Gastrocnemius medialis (tissue), 4 donors: ENCODE measurements at regions not wholly inside any gene's neighbourhood (a gene's known extent, or its start where the extent isn't known, plus 50 kb on each side); places are given as distances from the start of the nearest gene placed in this dataset.

Source experiments
- ATAC-seq, 2 donors: fragments of 150-250 bp; one replicate each; pipeline ENCODE4 v1.9.1; 2016
- DNase-seq, 2 donors: peaks; one replicate each; pipeline ENCODE4 v3.0.0-alpha.2; 2019
- H3K27ac ChIP-seq, 4 donors: fragments of 200-600 bp; sonication (generic); 1 replicate in 1 of 4; 2 replicates in 3 of 4; pipeline ENCODE4 v1.5.1; 2016 to 2018; ENCODE audit warnings: mild to moderate bottlenecking in 2 of 4, moderate library complexity in 1 of 4
- H3K27me3 ChIP-seq, 3 donors: fragments of 200-600 bp; sonication (generic) in 2 of 3; 1 replicate in 1 of 3; 2 replicates in 2 of 3; pipeline versions ENCODE4 v1.5.1 to v1.6.0; 2016 to 2019; ENCODE audit warnings: mild to moderate bottlenecking in 1 of 3, moderate library complexity in 1 of 3
- H3K36me3 ChIP-seq, 2 donors: fragments of 200-600 bp; sonication (generic) in 1 of 2; one replicate each; pipeline ENCODE4 v1.5.1; 2017 to 2018
- H3K4me1 ChIP-seq, 2 donors: fragments of 200-600 bp; sonication (generic) in 1 of 2; one replicate each; pipeline ENCODE4 v1.5.1; 2016 to 2017; ENCODE audit warnings: mild to moderate bottlenecking in 2 of 2
- H3K4me3 ChIP-seq, 4 donors: fragments of 200-600 bp; sonication (generic) in 3 of 4; 1 replicate in 1 of 4; 2 replicates in 3 of 4; pipeline ENCODE4 v1.5.1; 2016 to 2019; ENCODE audit warnings: mild to moderate bottlenecking in 2 of 4
- H3K9me3 ChIP-seq, 3 donors: fragments of 200-600 bp; sonication (generic) in 2 of 3; 1 replicate in 1 of 3; 2 replicates in 2 of 3; pipeline ENCODE4 v1.5.1; 2016 to 2019
- CTCF ChIP-seq, 5 experiments: fragments of 450-650 bp in 3 of 5; fragments of 200-600 bp in 2 of 5; sonication (generic) in 2 of 5; IDR thresholded peaks in 4 of 5; conservative IDR thresholded peaks in 1 of 5; 1 replicate in 4 of 5; 2 replicates in 1 of 5; pipeline ENCODE4 v1.5.1; 2016 to 2019; ENCODE audit warnings: antibody characterized with exemption in 5 of 5, mild to moderate bottlenecking in 3 of 5, moderate library complexity in 3 of 5
- POLR2A ChIP-seq, 2 donors: fragments of 450-650 bp; IDR thresholded peaks; one replicate each; pipeline ENCODE4 v1.6.1; 2017; ENCODE audit warnings: antibody characterized with exemption in 2 of 2, mild to moderate bottlenecking in 2 of 2, moderate library complexity in 2 of 2
- in situ Hi-C, 4 donors: fragments of 200-750 bp; cut with MboI; loops; one replicate each; pipeline versions ENCODE4 v1.15.0 to v1.8.0; 2017; ENCODE audit warnings: low sequenced_read_pairs in 4 of 4
- intact Hi-C: fragments of 100-400 bp; cut with DNase I; formaldehyde crosslinking; loops from one replicate; pipeline ENCODE4 v1.15.1; 2023; ENCODE audit warnings: low total_unique reads

GRCh38 chr10:31147210-31147608 lies 115.5 kb upstream of the ZNF438 start:
- intact Hi-C loops = no loop called here
- no peaks in the 10 kb centered on the region for H3K9me3 ChIP-seq
- no peak overlapping the region for H3K4me3 ChIP-seq
- TF ChIP-seq POLR2A (IDR thresholded peaks at IDR 0.05) = no peak
- TF ChIP-seq CTCF (IDR thresholded peaks at IDR 0.05 in 4 of 5, conservative IDR thresholded peaks at IDR 0.05 in 1 of 5) = no peak
- no peaks in the 10 kb centered on the region for H3K27me3 ChIP-seq
- no peaks in the 10 kb centered on the region for H3K36me3 ChIP-seq
- peaks cover 7% of the 10 kb centered on the region in 2 donors for H3K4me1 ChIP-seq
- no peak for DNase-seq
- peak in 1 of 2 donors; percentile 37 for ATAC-seq
- in situ Hi-C loops = no loop called here
- peak overlapping the region in 3 of 4 donors; percentile 41 to 47 (median 42) for H3K27ac ChIP-seq

GRCh38 chr10:31148951-31149350 lies 117.3 kb upstream of the ZNF438 start:
- DNase-seq = no peak
- Histone ChIP-seq H3K36me3 (no peaks in the 10 kb centered on the region), H3K4me3 (no peak overlapping the region), H3K9me3 (no peaks in the 10 kb centered on the region), H3K27me3 (no peaks in the 10 kb centered on the region), H3K4me1 (peaks cover 11 to 20% of the 10 kb centered on the region in 2 donors), H3K27ac (no peak overlapping the region)
- intact Hi-C loops (no loop called here), in situ Hi-C loops (no loop called here)
- TF ChIP-seq POLR2A (IDR thresholded peaks at IDR 0.05) (no peak), CTCF (IDR thresholded peaks at IDR 0.05 in 4 of 5, conservative IDR thresholded peaks at IDR 0.05 in 1 of 5) (no peak)
- no peak for ATAC-seq

- in situ Hi-C loops (no loop called here), intact Hi-C loops (no loop called here)
- ATAC-seq (no peak), DNase-seq (no peak)
- Histone ChIP-seq H3K4me3 (no peak overlapping the region), H3K27me3 (no peaks in the 10 kb centered on the region), H3K9me3 (no peaks in the 10 kb centered on the region), H3K4me1 (peaks cover 11 to 20% of the 10 kb centered on the region in 2 donors), H3K27ac (peak overlapping the region in 2 of 4 donors; percentile 7 to 18), H3K36me3 (no peaks in the 10 kb centered on the region)
- no peak for TF ChIP-seq POLR2A (IDR thresholded peaks at IDR 0.05)
- no peak for TF ChIP-seq CTCF (IDR thresholded peaks at IDR 0.05 in 4 of 5, conservative IDR thresholded peaks at IDR 0.05 in 1 of 5)
Observed at GRCh38 chr10:31149835-31150512, 118.3 kb upstream of the ZNF438 start.

- peaks cover 4 to 15% of the 10 kb centered on the region in 2 donors for H3K4me1 ChIP-seq
- H3K36me3 ChIP-seq = no peaks in the 10 kb centered on the region
- in situ Hi-C loops (no loop called here), intact Hi-C loops (no loop called here)
- ATAC-seq (no peak), DNase-seq (no peak)
- H3K27ac ChIP-seq = no peak overlapping the region
- no peak overlapping the region for H3K4me3 ChIP-seq
- H3K9me3 ChIP-seq = no peaks in the 10 kb centered on the region
- no peak for TF ChIP-seq CTCF (IDR thresholded peaks at IDR 0.05 in 4 of 5, conservative IDR thresholded peaks at IDR 0.05 in 1 of 5)
- TF ChIP-seq POLR2A (IDR thresholded peaks at IDR 0.05) = no peak
- no peaks in the 10 kb centered on the region for H3K27me3 ChIP-seq
Observed at GRCh38 chr10:31151301-31151700, 119.6 kb upstream of the ZNF438 start.
